ENCODE measurements at regions not wholly inside any gene's neighbourhood (a gene's known extent, or its start where the extent isn't known, plus 50 kb on each side); places are given as distances from the start of the nearest gene placed in this dataset.

GRCh38 chr11:31959716-31960115 is 131.2 kb upstream of the RCN1 start:
- Histone ChIP-seq H3K9me3 (ENCODE audit: control insufficient read depth, low read length) (no peaks in the 10 kb centered on the region), H2BK12ac (ENCODE audit: low read length in 2 of 2) (no peak overlapping the region), H2AK5ac (ENCODE audit: low read length, severe bottlenecking) (no peak overlapping the region), H3K4me2 (ENCODE audit: low read length, poor library complexity, severe bottlenecking) (no peak overlapping the region), H3K9ac (ENCODE audit: low read length) (no peak overlapping the region), H3K23ac (ENCODE audit: low read length in 2 of 2) (no peak overlapping the region), H3K14ac (ENCODE audit: low read length in 2 of 2) (no peak overlapping the region), H3K4me3 (ENCODE audit: insufficient read depth in 1 of 2, low read depth in 1 of 2, low read length in 2 of 2) (no peak overlapping the region), H3K79me1 (replicated peaks; ENCODE audit: low read length, poor library complexity, severe bottlenecking) (no peaks in the 10 kb centered on the region), H2BK5ac (ENCODE audit: low read depth, low read length, poor library complexity, severe bottlenecking) (no peak overlapping the region), H3K27me3 (ENCODE audit: control insufficient read depth in 1 of 2, insufficient read depth in 1 of 2, low read length in 2 of 2) (peaks cover 0 to 18% of the 10 kb centered on the region in 2 experiments), H2BK15ac (ENCODE audit: low read depth, poor library complexity, severe bottlenecking) (no peak overlapping the region), H4K91ac (ENCODE audit: low read length) (no peak overlapping the region), H2BK120ac (ENCODE audit: low read depth, low read length) (no peak overlapping the region), H3K36me3 (ENCODE audit: control insufficient read depth in 1 of 2, insufficient read depth in 2 of 2, low read depth in 1 of 2, low read length in 2 of 2) (no peaks in the 10 kb centered on the region), H4K8ac (ENCODE audit: low read length) (no peak overlapping the region), H3K4me1 (ENCODE audit: control insufficient read depth, insufficient read depth, low read depth, low read length) (no peaks in the 10 kb centered on the region), H3K27ac (ENCODE audit: low read length, poor library complexity, severe bottlenecking) (no peak overlapping the region), H3K4ac (ENCODE audit: low read depth in 1 of 2, low read length in 2 of 2) (no peak overlapping the region), H2AFZ (ENCODE audit: low read depth, low read length) (no peak overlapping the region), H3K18ac (ENCODE audit: low read depth in 1 of 2, low read length in 2 of 2) (no peak overlapping the region)
- no peak for DNase-seq
- WGBS, result 77% methylated on average over 6 of the region's 6 CpGs

GRCh38 chr11:31958076-31958735 is 132.7 kb upstream of the RCN1 start:
- Histone ChIP-seq H3K36me3 (ENCODE audit: control insufficient read depth in 1 of 2, insufficient read depth in 2 of 2, low read depth in 1 of 2, low read length in 2 of 2) (no peaks in the 10 kb centered on the region), H3K9me3 (ENCODE audit: control insufficient read depth, low read length) (no peaks in the 10 kb centered on the region), H2BK120ac (ENCODE audit: low read depth, low read length) (no peak overlapping the region), H3K4ac (ENCODE audit: low read depth in 1 of 2, low read length in 2 of 2) (no peak overlapping the region), H3K79me1 (replicated peaks; ENCODE audit: low read length, poor library complexity, severe bottlenecking) (no peaks in the 10 kb centered on the region), H3K18ac (ENCODE audit: low read depth in 1 of 2, low read length in 2 of 2) (no peak overlapping the region), H3K4me3 (ENCODE audit: insufficient read depth in 1 of 2, low read depth in 1 of 2, low read length in 2 of 2) (no peak overlapping the region), H2BK12ac (ENCODE audit: low read length in 2 of 2) (no peak overlapping the region), H3K27me3 (ENCODE audit: control insufficient read depth in 1 of 2, insufficient read depth in 1 of 2, low read length in 2 of 2) (peaks cover 0 to 28% of the 10 kb centered on the region in 2 experiments), H2BK15ac (ENCODE audit: low read depth, poor library complexity, severe bottlenecking) (no peak overlapping the region), H4K91ac (ENCODE audit: low read length) (no peak overlapping the region), H3K4me2 (ENCODE audit: low read length, poor library complexity, severe bottlenecking) (no peak overlapping the region), H3K23ac (ENCODE audit: low read length in 2 of 2) (no peak overlapping the region), H2BK5ac (ENCODE audit: low read depth, low read length, poor library complexity, severe bottlenecking) (no peak overlapping the region), H3K14ac (ENCODE audit: low read length in 2 of 2) (no peak overlapping the region), H3K27ac (ENCODE audit: low read length, poor library complexity, severe bottlenecking) (no peak overlapping the region), H4K8ac (ENCODE audit: low read length) (no peak overlapping the region), H2AFZ (ENCODE audit: low read depth, low read length) (no peak overlapping the region), H2AK5ac (ENCODE audit: low read length, severe bottlenecking) (no peak overlapping the region), H3K4me1 (ENCODE audit: control insufficient read depth, insufficient read depth, low read depth, low read length) (no peaks in the 10 kb centered on the region), H3K9ac (ENCODE audit: low read length) (peak overlapping the region; percentile 46)
- 27% methylated on average over 15 of the region's 15 CpGs for WGBS
- peak; percentile 24 for DNase-seq

GRCh38 chr11:31957674-31958073 is 133.2 kb upstream of the RCN1 start:
- no peak overlapping the region for H2AFZ ChIP-seq (ENCODE audit: low read depth, low read length)
- no peaks in the 10 kb centered on the region for H3K36me3 ChIP-seq (ENCODE audit: control insufficient read depth in 1 of 2, insufficient read depth in 2 of 2, low read depth in 1 of 2, low read length in 2 of 2)
- H2BK12ac ChIP-seq (ENCODE audit: low read length in 2 of 2), result no peak overlapping the region
- H3K18ac ChIP-seq (ENCODE audit: low read depth in 1 of 2, low read length in 2 of 2), result no peak overlapping the region
- H3K79me1 ChIP-seq (replicated peaks; ENCODE audit: low read length, poor library complexity, severe bottlenecking), result no peaks in the 10 kb centered on the region
- no peak overlapping the region for H2AK5ac ChIP-seq (ENCODE audit: low read length, severe bottlenecking)
- H2BK15ac ChIP-seq (ENCODE audit: low read depth, poor library complexity, severe bottlenecking), result no peak overlapping the region
- no peak overlapping the region for H3K14ac ChIP-seq (ENCODE audit: low read length in 2 of 2)
- H3K23ac ChIP-seq (ENCODE audit: low read length in 2 of 2), result no peak overlapping the region
- H3K9ac ChIP-seq (ENCODE audit: low read length), result peak overlapping the region; percentile 46
- H3K9me3 ChIP-seq (ENCODE audit: control insufficient read depth, low read length), result no peaks in the 10 kb centered on the region
- no peak overlapping the region for H2BK120ac ChIP-seq (ENCODE audit: low read depth, low read length)
- H3K27ac ChIP-seq (ENCODE audit: low read length, poor library complexity, severe bottlenecking), result no peak overlapping the region
- H2BK5ac ChIP-seq (ENCODE audit: low read depth, low read length, poor library complexity, severe bottlenecking), result no peak overlapping the region
- H4K8ac ChIP-seq (ENCODE audit: low read length), result no peak overlapping the region
- 73% methylated on average over 6 of the region's 7 CpGs for WGBS
- H3K27me3 ChIP-seq (ENCODE audit: control insufficient read depth in 1 of 2, insufficient read depth in 1 of 2, low read length in 2 of 2), result peaks cover 0 to 27% of the 10 kb centered on the region in 2 experiments
- DNase-seq, result no peak
- no peak overlapping the region for H3K4ac ChIP-seq (ENCODE audit: low read depth in 1 of 2, low read length in 2 of 2)
- no peaks in the 10 kb centered on the region for H3K4me1 ChIP-seq (ENCODE audit: control insufficient read depth, insufficient read depth, low read depth, low read length)
- no peak overlapping the region for H4K91ac ChIP-seq (ENCODE audit: low read length)
- H3K4me3 ChIP-seq (ENCODE audit: insufficient read depth in 1 of 2, low read depth in 1 of 2, low read length in 2 of 2), result no peak overlapping the region
- no peak overlapping the region for H3K4me2 ChIP-seq (ENCODE audit: low read length, poor library complexity, severe bottlenecking)

GRCh38 chr11:31956310-31956709 is 134.6 kb upstream of the RCN1 start:
- H3K4ac ChIP-seq (ENCODE audit: low read depth in 1 of 2, low read length in 2 of 2), result no peak overlapping the region
- DNase-seq, result no peak
- no peak overlapping the region for H4K91ac ChIP-seq (ENCODE audit: low read length)
- no peaks in the 10 kb centered on the region for H3K36me3 ChIP-seq (ENCODE audit: control insufficient read depth in 1 of 2, insufficient read depth in 2 of 2, low read depth in 1 of 2, low read length in 2 of 2)
- no peak overlapping the region for H3K27ac ChIP-seq (ENCODE audit: low read length, poor library complexity, severe bottlenecking)
- no peak overlapping the region for H2BK12ac ChIP-seq (ENCODE audit: low read length in 2 of 2)
- no peak overlapping the region for H2AFZ ChIP-seq (ENCODE audit: low read depth, low read length)
- no peak overlapping the region for H2AK5ac ChIP-seq (ENCODE audit: low read length, severe bottlenecking)
- no peak overlapping the region for H3K14ac ChIP-seq (ENCODE audit: low read length in 2 of 2)
- no peaks in the 10 kb centered on the region for H3K4me1 ChIP-seq (ENCODE audit: control insufficient read depth, insufficient read depth, low read depth, low read length)
- H3K27me3 ChIP-seq (ENCODE audit: control insufficient read depth in 1 of 2, insufficient read depth in 1 of 2, low read length in 2 of 2), result peaks cover 0 to 17% of the 10 kb centered on the region in 2 experiments
- no peak overlapping the region for H3K9ac ChIP-seq (ENCODE audit: low read length)
- H2BK5ac ChIP-seq (ENCODE audit: low read depth, low read length, poor library complexity, severe bottlenecking), result no peak overlapping the region
- H3K4me2 ChIP-seq (ENCODE audit: low read length, poor library complexity, severe bottlenecking), result no peak overlapping the region
- H2BK120ac ChIP-seq (ENCODE audit: low read depth, low read length), result no peak overlapping the region
- H3K23ac ChIP-seq (ENCODE audit: low read length in 2 of 2), result no peak overlapping the region
- H2BK15ac ChIP-seq (ENCODE audit: low read depth, poor library complexity, severe bottlenecking), result no peak overlapping the region
- H4K8ac ChIP-seq (ENCODE audit: low read length), result no peak overlapping the region
- H3K9me3 ChIP-seq (ENCODE audit: control insufficient read depth, low read length), result no peaks in the 10 kb centered on the region
- H3K79me1 ChIP-seq (replicated peaks; ENCODE audit: low read length, poor library complexity, severe bottlenecking), result no peaks in the 10 kb centered on the region
- WGBS, result 75% methylated on average over 3 of the region's 3 CpGs
- no peak overlapping the region for H3K4me3 ChIP-seq (ENCODE audit: insufficient read depth in 1 of 2, low read depth in 1 of 2, low read length in 2 of 2)
- no peak overlapping the region for H3K18ac ChIP-seq (ENCODE audit: low read depth in 1 of 2, low read length in 2 of 2)
